ENCODE measurements at regions not wholly inside any gene's neighbourhood (a gene's known extent, or its start where the extent isn't known, plus 50 kb on each side); places are given as distances from the start of the nearest gene placed in this dataset.

- TF ChIP-seq POLR2A (IDR thresholded peaks at IDR 0.05; ENCODE audit: low read depth, low read length) (no peak), POLR2AphosphoS5 (IDR thresholded peaks at IDR 0.05; ENCODE audit: low read depth, low read length) (no peak), POU2F2 (IDR thresholded peaks at IDR 0.05; ENCODE audit: low read depth, low read length) (no peak)
These were observed 102.9 kb downstream of the TMEM170B start for GRCh38 chr6:11640486-11640885.
